Islet precursor cell (in vitro differentiated cells): ENCODE measurements at regions not wholly inside any gene's neighbourhood (a gene's known extent, or its start where the extent isn't known, plus 50 kb on each side); places are given as distances from the start of the nearest gene placed in this dataset.

Experiments used
- DNase-seq: peaks from one replicate; pipeline ENCODE4 v3.0.0-alpha.2; 2018

DNA sequence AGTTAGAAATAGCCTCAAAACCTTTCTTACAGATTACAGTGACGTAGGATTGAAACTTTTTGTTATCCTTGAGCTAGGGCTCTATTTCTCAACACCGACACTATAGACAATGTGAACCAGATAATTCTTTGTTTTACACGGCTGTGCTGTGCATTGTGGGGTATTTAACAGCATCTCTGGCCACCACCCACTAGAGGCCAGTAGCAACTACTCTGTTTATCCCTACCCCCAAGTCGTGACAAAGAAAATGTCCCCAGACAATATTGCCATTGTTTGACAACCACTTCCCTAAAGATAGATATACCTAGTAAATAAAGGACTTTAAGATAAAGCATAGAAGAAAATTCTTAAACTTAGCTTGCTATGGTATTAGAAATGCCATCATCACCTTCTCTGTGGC lies 359.6 kb downstream of the ARL4A start:
- no peak for DNase-seq

DNA sequence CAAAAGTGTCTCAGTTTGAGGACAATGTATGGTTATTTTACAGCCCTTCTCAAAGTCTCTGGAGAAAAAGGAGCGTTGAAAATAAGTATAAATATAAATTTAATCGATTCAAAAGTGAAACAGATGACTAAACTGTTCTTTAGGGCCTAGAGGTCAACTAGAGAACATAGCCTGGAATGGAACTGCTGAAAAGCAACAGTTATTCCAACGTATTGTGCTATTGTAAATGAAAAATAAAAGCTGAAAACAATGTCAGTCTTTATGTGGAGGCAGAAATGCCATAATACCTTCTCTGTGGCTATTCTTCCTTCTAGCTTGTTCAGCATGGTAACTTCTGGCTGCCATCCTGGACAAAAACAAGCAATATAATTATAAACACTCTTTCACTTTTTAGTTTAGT lies 362.5 kb downstream of the ARL4A start:
- DNase-seq: no peak

DNA sequence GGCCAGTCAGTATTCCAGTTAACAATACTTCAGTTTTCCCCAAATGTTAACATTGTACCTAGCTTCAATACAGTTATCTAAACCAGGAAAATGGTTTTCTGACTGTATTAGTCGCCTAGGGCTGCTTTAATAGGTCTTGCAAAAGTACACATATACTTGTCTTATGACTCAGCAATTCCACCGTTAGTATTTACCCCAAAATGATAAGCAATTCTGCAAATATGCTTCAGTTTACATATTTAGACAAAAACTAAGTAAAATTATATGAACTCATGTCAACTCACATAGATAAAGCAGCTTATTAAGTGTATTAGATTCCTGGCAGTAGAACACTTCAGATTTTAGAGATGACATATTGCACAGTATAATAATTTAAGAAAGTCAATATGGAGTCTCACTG lies 363.3 kb downstream of the ARL4A start:
- DNase-seq: no peak

DNA sequence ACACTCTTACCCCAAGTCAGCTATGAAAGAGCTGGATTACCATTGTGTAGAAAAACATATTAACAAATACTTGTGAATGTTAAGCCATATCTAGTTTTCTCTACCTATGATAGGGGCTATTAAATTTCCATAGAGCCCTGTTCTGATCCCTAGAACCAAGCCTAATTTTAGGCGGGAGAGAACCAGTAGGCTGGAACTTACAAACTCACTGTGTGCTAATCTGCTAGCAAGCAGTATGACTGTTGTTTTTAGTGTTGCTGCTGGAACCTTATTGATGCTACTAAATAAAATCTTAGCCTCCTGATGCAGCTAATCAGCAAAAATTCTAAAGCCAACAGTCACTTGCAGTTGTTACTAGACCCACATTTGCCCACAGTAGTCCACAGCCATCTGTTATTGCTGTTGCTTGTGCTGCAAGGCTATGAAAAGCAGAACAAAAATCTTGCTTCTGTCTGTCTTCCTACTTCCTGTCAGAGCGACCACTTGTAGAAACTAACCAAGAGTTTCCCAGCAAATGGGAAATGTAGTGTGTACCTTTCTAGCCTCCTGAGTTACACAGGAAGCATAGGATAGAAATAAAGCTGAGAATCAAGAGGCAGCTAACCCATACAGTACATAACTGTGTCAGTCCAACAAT lies 368.4 kb downstream of the ARL4A start:
- no peak for DNase-seq

DNA sequence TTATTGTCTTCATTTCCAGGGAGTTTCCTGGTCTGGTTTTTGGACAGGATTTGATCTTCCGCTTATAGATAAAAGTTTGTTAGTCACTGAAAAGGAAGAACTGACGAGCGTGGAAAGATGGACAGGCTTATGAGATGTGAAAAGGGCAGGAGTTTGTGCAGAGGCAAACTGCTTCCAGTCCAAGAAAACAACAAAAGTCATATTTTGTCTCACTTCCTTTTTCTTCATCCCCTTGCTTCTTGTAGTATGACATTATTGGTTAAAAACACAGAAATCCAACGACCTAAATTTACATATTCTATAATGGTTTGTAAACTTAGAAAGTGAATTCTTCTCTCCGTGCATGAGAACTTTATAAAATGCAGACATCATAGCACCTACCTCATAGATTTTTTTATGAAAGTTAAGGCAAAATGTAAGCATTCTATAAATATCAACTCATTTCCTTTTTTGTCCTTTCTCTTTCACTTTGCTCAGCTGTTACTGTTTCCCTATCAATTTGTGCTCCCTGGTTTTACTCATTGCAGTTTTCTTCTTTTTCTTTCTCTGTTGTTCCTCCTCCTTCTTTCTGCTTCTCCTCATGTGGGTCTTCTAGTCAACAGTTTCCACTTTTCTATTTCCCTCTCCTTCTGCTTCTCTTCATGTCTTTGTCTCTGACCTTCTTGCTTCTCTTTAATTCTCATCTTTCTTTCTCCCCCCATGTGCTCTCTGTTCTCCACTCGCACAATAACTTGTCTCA lies 370.2 kb downstream of the ARL4A start:
- no peak for DNase-seq

DNA sequence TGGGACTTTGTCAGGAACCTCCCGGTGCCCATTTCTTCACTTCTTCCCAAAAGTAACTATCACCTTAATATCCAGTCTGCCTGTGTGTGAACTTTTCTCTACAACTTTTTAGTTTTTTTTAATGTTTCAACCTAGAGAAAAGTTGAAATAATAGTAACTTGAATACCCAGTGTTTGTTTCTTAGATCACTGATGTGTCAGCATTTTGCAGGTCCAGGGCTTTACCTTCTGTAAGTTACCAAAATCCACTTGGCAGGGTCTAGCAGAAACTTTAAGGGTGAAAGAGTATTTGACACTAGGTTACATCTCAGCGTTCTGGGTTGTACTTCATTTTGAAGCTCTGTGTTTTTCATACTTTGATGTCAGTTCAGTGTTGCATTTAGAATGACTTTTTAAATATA lies 372.7 kb downstream of the ARL4A start:
- DNase-seq: no peak

DNA sequence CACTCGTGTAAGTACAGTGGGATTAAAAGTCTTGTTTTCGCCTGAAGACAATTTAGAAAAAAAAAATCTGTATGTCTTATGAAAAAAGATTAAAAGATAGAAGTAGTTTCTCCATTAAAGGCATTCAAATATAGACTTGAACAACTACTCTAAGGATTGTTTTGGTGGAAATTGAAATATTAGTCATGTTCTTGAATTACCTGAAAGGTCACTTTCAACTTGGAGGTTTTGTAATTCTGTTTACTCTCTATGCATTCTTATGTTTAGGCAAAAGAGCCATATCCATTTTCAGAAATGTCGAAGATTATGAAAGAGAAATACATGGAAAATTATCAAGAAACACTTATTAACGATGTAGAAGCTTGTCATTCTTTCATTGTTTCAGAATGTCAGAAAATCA lies 373.7 kb downstream of the ARL4A start:
- DNase-seq: no peak

DNA sequence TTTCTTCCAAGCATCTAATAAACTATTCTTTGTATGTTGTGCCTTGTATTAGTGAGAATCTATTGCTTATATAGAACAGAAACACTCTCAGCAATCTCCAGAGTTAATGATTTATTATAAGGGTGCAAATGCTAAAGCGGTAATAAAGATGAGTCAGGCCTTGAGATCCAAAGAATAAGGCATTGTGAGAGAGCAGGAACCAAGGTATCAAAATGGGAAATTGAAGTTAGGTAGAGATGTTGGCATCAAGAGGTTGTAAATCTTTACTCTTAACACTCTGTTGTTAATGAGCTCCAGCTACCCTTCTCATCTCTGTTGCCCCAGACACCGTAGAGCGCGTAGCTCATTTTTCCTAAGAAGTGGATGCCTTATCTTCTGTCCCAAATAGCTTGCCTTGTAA lies 375.2 kb downstream of the ARL4A start:
- DNase-seq: no peak

DNA sequence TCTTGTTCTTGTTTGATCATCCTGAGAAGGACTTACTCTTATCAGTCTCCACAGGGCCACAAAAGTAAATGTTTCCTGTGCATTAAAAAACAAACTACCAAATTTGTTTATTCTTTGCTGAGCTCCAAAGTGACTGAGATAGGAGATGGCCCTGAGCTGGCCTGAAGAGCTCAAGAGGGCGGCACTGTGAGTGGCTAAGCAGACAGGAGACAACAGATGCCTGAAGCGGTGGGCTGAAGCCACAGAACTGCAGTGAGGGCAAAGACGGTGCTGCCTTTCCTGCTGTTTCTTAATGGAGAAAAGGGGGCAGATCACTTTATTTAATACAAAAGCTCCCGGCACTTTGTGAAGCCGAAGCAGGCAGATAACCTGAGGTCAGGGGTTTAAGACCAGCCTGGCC lies 379.6 kb downstream of the ARL4A start:
- peak; percentile 67 for DNase-seq

DNA sequence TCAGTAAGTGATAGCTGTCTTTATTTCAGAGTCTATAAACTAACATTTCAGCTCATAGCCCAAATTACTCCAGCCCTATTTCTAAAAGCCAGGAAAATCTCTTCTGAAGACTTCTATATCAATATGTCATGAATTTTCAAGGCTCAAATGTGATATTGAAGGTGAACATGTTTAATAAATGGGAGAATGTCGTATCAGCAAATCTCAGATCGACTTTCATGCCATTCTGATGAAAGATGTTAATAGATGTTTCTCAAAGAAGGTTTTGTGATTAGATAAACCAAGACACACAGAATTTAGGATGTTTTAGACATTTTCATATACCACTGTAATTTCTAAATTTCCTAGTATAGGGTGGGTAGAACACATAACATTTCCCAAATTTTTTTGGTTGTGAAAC lies 380.6 kb downstream of the ARL4A start:
- DNase-seq: no peak

DNA sequence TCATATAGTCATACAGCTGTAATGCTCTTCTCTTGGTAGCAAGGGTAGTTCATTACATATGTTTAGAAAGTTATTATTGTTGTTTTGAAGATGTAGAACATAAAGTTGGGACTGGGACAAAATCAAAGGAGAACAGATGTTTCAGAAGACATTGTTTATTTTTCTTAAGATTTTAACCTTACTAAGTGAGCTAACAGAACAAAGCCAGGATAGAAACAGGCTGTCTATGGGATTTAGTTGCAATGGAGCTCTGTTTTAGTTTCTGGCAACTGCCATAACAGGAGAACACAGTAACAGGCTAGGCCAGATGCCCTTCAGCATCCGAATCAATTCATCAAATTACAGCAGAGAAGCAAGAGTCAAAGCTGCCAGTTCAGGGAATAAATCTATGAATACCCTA lies 382.4 kb downstream of the ARL4A start:
- DNase-seq: no peak

DNA sequence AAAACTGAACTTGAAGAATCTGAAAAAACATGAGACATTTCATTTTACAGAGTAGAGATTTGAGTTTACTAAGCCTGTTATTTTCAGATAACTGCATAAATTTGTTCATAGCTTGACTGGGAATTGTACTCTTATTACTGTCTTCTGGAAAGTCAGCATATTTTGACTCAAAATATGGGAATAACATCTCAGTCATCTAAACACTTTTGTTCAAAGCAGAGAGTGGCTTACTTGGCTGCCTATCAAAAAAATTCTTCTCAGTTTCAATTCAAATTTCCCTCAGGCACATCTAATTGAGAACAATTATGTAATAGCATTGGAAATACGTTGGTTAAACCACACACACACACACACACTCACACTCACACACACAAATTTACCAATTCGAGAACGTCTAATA lies 384.6 kb downstream of the ARL4A start:
- no peak for DNase-seq

DNA sequence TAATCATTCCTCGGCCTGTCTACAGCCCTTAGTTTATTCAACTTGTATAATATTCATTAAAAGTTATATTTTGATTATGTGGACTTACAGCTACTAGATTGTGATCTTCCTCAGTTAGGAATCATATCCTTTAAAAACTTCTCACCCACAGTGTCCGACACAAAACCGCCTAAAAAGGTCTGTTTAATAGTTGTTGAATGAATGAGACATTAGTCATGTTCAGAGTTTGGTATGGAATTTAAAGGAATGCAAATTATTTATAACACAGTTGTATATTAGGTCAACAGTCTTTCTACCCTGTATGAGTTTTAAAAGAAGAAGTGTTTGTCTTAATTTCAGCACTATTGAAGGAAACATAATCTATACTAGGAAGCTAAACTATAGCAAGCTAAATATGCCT lies 390.0 kb downstream of the ARL4A start:
- no peak for DNase-seq

DNA sequence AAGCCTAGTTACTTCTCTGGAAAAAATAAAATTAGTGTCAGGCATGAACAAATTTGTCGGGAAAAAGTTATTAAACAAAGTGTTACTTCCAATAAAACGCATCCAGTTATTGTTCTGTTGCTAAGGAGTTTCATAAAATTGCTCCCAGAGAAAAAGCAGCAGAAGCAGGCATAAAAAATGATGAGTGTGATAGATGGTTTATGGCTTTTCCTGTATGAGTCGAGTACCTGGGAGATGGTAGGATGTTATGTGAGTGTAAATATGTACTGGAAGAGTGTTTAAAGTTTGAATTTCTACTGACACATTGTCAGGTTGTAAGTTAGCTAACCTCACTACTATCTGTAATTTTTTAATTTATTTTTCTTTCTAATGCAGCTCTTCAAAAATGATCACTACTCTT lies 390.7 kb downstream of the ARL4A start:
- no peak for DNase-seq

DNA sequence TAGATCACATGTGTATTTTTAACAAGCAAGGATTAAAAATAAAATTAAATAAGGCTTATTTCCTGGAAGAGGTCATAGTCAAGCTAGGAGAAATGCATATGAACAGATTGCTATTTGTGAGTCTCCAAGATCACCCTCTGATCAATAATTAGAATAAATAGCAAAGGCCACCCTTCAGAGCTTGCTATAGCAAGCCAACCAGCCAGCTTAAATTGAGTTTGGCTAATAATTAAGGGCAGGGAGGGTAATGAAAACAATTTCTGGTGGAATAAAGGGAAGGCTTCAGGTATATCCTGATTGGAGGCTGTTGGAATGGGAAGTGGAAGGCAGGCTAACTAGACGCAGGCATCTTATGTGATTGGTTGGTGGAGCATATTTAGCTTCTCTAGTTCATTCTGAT lies 403.5 kb downstream of the ARL4A start:
- DNase-seq: no peak

DNA sequence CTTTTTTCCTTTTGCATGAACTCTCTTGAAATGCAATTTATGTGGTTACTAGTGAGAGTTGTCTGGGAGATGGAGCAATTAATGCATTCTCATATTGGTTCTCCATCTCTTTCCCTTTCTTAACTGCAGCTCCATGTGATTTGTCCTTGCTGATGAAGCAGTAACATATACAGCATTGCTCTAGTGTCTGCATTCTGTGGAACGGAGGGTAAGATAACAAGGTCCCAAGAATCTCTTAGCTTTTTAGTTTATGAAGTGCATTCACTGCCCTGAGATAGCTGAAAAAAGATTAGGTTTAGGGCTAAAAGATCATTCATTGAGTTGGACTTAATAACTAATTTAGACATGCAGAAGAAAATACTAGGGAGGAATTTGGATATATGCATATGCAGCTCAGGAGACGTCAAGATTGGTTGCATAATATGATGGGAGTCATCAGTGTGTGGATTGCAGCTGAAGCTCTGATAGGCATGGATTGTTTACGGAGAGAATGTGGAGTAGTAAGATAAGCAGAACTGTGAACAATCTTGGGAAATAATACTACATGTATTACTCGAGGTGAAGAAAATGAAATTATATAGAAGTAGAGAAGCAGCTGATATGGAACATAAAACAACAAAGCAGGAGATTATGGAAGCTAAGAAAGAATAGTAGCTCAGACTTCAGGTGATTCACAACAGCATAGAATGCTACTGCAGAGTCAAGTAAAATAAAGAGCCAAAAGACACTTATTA lies 404.7 kb downstream of the ARL4A start:
- DNase-seq: no peak

DNA sequence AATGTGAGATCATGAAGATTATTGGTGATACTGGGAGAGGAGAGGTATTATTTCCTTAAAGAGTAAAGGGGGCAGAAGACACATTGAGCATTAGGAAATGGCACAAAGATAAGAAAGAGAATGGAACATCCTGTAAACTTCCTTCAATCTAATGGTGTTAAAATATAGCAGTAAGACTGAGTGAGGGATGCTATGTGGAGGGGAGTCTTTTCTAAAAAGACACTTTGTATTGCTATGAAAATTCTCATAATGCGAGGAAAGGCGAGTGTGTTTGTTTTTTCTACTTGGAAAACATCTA lies 405.2 kb downstream of the ARL4A start:
- DNase-seq: no peak

DNA sequence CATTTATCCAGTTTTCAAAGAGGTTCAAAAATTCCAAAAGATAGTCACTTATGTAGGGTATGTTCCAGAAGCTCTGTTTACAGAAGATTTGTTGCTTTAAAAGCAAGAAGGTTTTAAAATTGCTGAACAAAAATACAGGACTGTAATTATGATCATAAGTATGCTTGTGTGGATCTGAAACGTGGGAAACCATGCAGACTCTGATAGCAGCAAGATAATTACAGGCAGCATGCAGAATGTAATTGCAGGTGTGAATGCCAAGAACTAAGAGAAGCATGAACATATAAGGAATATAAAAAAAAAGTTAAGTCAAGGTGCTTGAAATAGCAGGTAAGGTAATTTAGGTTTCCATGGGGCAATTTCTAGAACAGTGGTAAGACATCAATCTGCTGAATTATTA lies 405.7 kb downstream of the ARL4A start:
- no peak for DNase-seq

DNA sequence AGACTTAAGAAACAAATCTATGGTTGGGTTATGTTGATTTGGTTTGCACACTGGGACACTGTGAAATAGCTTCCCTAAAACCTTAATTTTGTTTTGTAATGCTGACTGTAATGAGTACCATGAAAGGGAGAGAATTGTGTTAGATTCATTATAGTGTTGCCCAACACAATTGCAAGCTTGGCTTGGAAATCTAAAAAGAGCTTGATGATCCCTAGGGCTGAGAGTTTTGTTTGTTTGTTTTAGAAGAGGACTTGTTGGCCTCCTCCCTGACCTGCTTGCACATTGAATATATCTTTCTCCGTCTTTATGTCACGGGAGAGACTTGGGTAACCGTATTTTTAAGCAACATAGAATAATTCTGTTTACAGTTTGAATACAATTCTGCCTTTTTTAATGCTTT lies 410.1 kb downstream of the ARL4A start:
- no peak for DNase-seq

DNA sequence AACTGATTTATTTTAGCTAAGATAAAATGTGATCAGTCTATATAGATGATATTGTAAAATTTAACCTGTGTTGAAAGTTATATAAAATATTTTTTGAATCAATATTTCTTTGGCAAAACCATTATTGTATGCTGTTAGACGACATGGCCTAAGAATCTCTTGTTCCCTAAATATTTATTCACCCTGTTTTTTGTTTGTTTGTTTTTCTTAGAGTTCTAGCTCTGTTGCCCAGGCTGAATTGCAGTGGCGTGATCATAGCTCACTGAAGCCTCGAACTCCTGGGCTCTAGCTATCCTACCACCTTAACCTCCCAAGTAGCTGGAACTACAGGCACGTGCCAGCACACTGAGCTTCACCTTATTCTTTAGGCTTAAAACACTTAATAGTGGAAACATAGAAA lies 410.7 kb downstream of the ARL4A start:
- DNase-seq: no peak

DNA sequence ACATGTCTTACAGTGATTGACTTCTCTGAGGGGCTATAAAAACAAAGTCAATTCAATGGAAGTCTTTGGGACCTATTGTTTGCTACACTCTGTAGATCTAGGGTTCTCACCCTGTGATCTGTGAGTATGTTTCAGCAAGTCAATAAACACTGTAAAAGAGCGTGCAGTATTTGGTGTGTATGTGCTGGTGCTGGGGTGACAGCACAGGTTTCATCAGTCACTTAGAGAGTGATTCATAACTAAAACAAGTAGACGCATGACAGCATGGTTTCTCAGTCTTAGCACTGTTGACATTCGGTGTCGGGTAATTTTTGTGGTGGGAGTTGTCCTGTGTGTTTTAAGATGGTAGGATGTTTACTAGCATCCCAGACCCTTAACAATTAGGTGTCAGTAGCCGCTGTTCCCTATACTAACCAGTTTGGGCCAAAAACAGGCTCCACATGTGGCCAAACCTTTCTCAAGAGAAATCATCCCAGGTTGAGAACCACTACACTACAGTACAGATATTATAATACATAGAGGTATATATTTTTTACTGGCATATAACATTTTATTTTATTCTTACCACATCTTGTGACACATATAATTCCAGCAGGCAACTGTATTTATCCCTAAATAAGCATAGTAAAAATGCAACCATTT lies 411.8 kb downstream of the ARL4A start:
- no peak for DNase-seq

DNA sequence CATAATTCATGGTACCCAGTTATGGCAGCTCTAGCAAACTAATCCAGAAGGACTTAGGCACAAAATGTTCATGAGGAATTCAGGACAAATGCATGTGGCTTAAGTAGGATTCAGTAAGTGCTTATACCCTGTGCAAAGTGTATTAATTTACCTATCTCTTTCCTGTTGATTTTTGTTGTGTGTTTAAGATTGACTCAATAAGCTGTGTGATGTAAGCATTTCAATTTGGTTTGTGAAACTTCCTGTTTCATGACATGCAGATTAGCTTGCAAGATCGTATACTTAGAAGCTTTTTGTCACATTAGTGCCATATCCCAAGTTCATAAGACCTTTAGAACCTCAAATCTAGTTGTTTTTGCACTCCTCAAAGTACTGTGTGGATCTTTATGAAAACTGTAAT lies 416.7 kb downstream of the ARL4A start:
- no peak for DNase-seq

DNA sequence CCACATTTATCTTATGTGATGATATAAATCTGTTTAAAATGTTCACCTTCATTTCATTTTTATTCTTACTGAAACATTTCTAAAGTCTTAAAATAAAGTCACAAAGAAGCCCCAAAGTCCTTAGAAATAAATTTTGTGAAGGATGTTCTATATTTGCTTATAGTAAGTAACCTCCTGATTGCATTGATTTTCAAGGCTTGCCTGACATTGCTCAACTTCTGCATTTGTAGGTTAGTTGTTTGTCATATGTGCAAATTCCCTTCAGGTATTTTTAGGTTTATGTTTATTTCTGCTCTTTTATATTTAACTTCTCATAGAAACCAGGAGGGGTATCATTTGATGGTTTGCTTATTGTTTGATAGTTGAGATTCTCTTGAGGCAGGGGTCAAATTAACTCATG lies 417.8 kb downstream of the ARL4A start:
- DNase-seq: no peak

DNA sequence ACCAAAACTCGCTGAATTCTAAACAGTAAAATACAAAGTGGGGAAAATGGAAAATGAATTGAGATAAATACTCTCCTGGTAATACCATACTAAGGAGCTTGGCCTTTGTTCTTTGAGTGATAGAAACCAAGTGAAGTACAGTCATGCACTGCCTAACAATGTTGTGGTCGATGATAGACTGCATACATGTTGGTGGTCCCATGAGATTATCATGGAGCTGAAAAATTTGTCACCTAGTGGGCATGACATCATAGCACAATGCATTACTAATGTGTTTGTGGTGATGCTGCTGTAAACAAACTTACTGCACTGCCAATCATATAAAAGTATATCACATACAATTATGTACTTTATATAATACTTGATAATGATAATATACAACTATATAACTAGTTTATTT lies 419.1 kb downstream of the ARL4A start:
- no peak for DNase-seq
